Osteoblast (primary cell): ENCODE measurements at regions not wholly inside any gene's neighbourhood (a gene's known extent, or its start where the extent isn't known, plus 50 kb on each side); places are given as distances from the start of the nearest gene placed in this dataset.

Experiments used
- DNase-seq: peaks from one replicate; pipeline ENCODE4 v3.0.0; 2011; ENCODE audit warnings: low spot score, mixed read lengths; ENCODE audit not compliant: insufficient read length; ENCODE audit errors: missing footprints
- H2AFZ ChIP-seq: 2 replicates; pipeline ENCODE4 v1.6.0; 2011; ENCODE audit warnings: mild to moderate bottlenecking, low read length
- H3K27ac ChIP-seq: 2 replicates; pipeline ENCODE4 v1.5.1; 2011; ENCODE audit warnings: mild to moderate bottlenecking, low read depth, low read length, moderate library complexity
- H3K27me3 ChIP-seq: 2 replicates; pipeline ENCODE4 v1.6.0; 2012; ENCODE audit warnings: mild to moderate bottlenecking, control low read depth, inconsistent platforms, low read length, moderate library complexity; ENCODE audit not compliant: insufficient read depth
- H3K36me3 ChIP-seq: 2 replicates; pipeline ENCODE4 v1.5.1; 2011; ENCODE audit warnings: mild to moderate bottlenecking, low read length, control low read depth, moderate library complexity; ENCODE audit not compliant: insufficient read depth
- H3K4me1 ChIP-seq: 2 replicates; pipeline ENCODE4 v1.5.1; 2011; ENCODE audit warnings: mild to moderate bottlenecking, low read length, control low read depth, moderate library complexity; ENCODE audit not compliant: insufficient read depth
- H3K4me2 ChIP-seq: 2 replicates; pipeline ENCODE4 v1.6.0; 2011; ENCODE audit warnings: mild to moderate bottlenecking, low read length; ENCODE audit not compliant: insufficient read depth
- H3K4me3 ChIP-seq: fragments of 200-600 bp; sonication (generic); 3 replicates; pipeline ENCODE4 v1.5.1; 2012; ENCODE audit warnings: mild to moderate bottlenecking, low read length, inconsistent platforms; ENCODE audit not compliant: insufficient read depth
- H3K79me2 ChIP-seq: 2 replicates; pipeline ENCODE4 v1.6.0; 2012; ENCODE audit warnings: mild to moderate bottlenecking, low read length, control low read depth, inconsistent platforms; ENCODE audit not compliant: insufficient read depth
- H3K9me3 ChIP-seq: 2 replicates; pipeline ENCODE4 v1.5.1; 2011; ENCODE audit warnings: low read depth, low read length, control low read depth
- H4K20me1 ChIP-seq: 2 replicates; pipeline ENCODE4 v1.6.0; 2012; ENCODE audit warnings: mild to moderate bottlenecking, low read length, control low read depth; ENCODE audit not compliant: insufficient read depth
- TF ChIP-seq, protein P1 (sequence below): IDR thresholded peaks from 2 replicates; pipeline ENCODE4 v1.5.1; 2011; ENCODE audit warnings: mild to moderate bottlenecking, low read depth, low read length, moderate library complexity; ENCODE audit errors: extremely low read depth

DNA sequence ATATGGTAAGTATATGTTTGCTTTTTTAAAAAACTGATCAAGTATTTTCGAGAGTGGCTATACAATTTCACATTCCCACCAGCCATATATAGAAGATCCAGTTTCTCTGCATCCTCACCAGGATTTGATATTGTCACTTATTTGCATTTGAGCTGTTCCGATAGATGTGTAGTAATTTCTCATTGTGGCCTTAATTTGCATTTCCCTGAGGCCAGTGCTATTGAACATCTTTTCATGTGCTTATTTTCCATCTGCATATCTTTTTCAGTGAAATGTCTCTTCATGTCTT lies 72.9 kb upstream of the VASH1 start:
- H3K27ac ChIP-seq = no peak overlapping the region
- no peaks in the 10 kb centered on the region for H3K4me1 ChIP-seq
- H3K4me3 ChIP-seq = no peak overlapping the region
- H3K9me3 ChIP-seq = peaks cover 5% of the 10 kb centered on the region
- H3K36me3 ChIP-seq = no peaks in the 10 kb centered on the region
- H3K4me2 ChIP-seq = no peak overlapping the region
- no peak for DNase-seq
- H2AFZ ChIP-seq = no peak overlapping the region
- H3K79me2 ChIP-seq = no peaks in the 10 kb centered on the region
- H4K20me1 ChIP-seq = no peaks in the 10 kb centered on the region
- TF ChIP-seq, protein P1, sequence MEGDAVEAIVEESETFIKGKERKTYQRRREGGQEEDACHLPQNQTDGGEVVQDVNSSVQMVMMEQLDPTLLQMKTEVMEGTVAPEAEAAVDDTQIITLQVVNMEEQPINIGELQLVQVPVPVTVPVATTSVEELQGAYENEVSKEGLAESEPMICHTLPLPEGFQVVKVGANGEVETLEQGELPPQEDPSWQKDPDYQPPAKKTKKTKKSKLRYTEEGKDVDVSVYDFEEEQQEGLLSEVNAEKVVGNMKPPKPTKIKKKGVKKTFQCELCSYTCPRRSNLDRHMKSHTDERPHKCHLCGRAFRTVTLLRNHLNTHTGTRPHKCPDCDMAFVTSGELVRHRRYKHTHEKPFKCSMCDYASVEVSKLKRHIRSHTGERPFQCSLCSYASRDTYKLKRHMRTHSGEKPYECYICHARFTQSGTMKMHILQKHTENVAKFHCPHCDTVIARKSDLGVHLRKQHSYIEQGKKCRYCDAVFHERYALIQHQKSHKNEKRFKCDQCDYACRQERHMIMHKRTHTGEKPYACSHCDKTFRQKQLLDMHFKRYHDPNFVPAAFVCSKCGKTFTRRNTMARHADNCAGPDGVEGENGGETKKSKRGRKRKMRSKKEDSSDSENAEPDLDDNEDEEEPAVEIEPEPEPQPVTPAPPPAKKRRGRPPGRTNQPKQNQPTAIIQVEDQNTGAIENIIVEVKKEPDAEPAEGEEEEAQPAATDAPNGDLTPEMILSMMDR = no peak
- no peaks in the 10 kb centered on the region for H3K27me3 ChIP-seq

DNA sequence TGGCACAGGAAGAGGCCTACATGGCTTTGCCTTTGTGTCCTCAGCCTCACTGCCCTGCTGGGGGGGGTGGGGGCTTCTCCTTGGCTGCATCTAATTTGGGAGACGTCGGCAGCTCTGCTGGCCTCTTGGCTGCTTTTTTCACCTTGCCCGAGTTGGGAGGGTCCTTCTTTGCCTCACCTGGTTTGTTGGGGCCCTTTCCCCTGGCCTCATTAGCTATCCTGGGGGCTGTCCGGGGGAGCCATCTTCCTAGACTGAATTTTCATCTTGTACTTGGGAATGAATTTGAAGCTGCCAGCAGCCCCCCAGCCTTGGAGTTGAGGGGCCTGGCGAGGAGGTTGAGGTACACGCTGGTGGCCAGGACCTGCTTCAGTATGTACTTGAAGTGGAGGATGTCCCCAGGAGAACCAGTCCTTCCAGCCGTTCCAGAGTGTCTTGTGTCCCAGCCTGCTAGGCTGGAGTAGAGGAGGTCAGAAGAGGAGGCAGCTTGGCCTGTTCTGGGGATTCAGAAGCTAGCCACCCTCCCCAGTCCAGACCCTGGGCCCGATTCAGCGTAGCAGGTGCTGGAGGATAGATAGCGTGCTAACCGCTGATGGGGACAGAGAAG lies 70.7 kb upstream of the VASH1 start:
- Histone ChIP-seq H2AFZ (no peak overlapping the region), H3K36me3 (no peaks in the 10 kb centered on the region), H3K4me2 (no peak overlapping the region), H3K4me1 (no peaks in the 10 kb centered on the region), H3K4me3 (no peak overlapping the region), H3K79me2 (no peaks in the 10 kb centered on the region), H3K9me3 (peaks cover 5% of the 10 kb centered on the region), H3K27me3 (no peaks in the 10 kb centered on the region), H3K27ac (no peak overlapping the region), H4K20me1 (no peaks in the 10 kb centered on the region)
- TF ChIP-seq, protein P1 = no peak
- no peak for DNase-seq

DNA sequence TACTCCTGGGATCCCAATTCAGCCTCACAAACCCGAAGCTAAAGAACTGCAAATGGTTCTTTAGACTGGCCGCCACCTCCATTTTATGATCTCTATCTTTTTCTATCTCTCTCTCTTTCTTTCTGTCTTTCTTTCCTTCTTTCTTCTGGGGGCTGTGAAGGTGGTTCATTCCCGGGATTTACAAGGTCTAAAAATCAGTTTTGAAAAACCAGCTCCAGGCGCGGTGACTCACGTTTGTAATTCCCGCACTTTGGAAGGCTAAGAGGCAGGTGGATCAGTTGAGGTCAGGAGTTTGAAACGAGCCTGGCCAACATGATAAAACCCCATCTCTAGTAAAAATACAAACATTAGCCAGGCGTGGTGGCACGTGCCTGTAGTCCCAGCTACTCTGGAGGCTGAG lies 67.2 kb upstream of the VASH1 start:
- Histone ChIP-seq H3K4me2 (no peak overlapping the region), H3K36me3 (no peaks in the 10 kb centered on the region), H3K4me1 (no peaks in the 10 kb centered on the region), H2AFZ (no peak overlapping the region), H3K27me3 (peaks cover 4% of the 10 kb centered on the region), H3K9me3 (no peaks in the 10 kb centered on the region), H3K79me2 (no peaks in the 10 kb centered on the region), H3K4me3 (no peak overlapping the region), H4K20me1 (no peaks in the 10 kb centered on the region), H3K27ac (no peak overlapping the region)
- TF ChIP-seq, protein P1 = no peak
- no peak for DNase-seq

DNA sequence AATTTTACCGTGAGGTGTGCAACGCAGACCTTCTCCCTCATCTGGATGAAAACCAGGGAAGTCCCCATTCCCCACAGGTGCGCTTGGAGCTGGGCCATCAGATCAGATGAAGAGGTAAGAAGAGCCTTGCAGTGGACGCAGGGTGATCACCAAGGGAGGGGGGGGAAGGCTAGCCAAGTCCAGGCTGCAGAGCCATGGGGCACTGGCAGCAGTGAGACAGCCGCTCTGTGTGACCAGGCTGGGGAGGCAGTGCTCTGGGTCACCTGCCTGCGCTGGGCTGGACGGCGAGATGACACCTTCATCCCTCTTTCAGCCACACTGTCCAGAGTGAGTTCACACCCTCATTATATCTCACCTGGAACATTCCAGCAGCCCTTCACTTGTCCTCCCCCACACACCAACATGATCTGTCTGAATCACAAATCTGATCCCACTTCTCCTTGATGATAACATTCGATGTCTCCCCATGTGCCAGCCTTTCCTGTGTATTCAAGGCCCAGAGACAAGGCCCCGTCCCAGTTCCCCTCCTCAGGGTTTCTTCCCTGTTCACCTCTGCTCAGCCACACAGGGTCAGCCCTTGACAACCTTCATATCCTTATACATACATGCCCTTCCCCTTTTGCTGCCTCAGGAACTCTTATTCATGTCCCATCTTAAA lies 65.9 kb upstream of the VASH1 start:
- no peaks in the 10 kb centered on the region for H3K4me1 ChIP-seq
- no peak overlapping the region for H3K27ac ChIP-seq
- no peaks in the 10 kb centered on the region for H3K9me3 ChIP-seq
- H3K4me2 ChIP-seq = no peak overlapping the region
- no peaks in the 10 kb centered on the region for H3K79me2 ChIP-seq
- no peak for DNase-seq
- H3K4me3 ChIP-seq = no peak overlapping the region
- no peaks in the 10 kb centered on the region for H4K20me1 ChIP-seq
- H3K27me3 ChIP-seq = peaks cover 4% of the 10 kb centered on the region
- H2AFZ ChIP-seq = no peak overlapping the region
- no peaks in the 10 kb centered on the region for H3K36me3 ChIP-seq
- TF ChIP-seq, protein P1 = no peak
